Hepatocyte (in vitro differentiated cells): ENCODE measurements at regions not wholly inside any gene's neighbourhood (a gene's known extent, or its start where the extent isn't known, plus 50 kb on each side); places are given as distances from the start of the nearest gene placed in this dataset.

ENCODE experiments used
- DNase-seq: peaks from one replicate; pipeline ENCODE4 v3.0.0-alpha.2; 2016; ENCODE audit warnings: low spot score
- H2AFZ ChIP-seq: fragments of 200-600 bp; sonication (generic); 2 replicates; pipeline ENCODE4 v1.6.0; 2016; ENCODE audit warnings: antibody characterized with exemption, mild to moderate bottlenecking
- H3K27ac ChIP-seq: fragments of 200-600 bp; sonication (generic); 2 replicates; pipeline ENCODE4 v1.5.1; 2016; ENCODE audit warnings: mild to moderate bottlenecking
- H3K27me3 ChIP-seq: fragments of 200-600 bp; sonication (generic); 2 replicates; pipeline ENCODE4 v1.6.1; 2016
- H3K36me3 ChIP-seq: fragments of 200-600 bp; sonication (generic); replicated peaks from 2 replicates; pipeline ENCODE4 v1.5.1; 2016; ENCODE audit warnings: low read depth; ENCODE audit not compliant: insufficient read depth
- H3K4me1 ChIP-seq: fragments of 200-600 bp; sonication (generic); 2 replicates; pipeline ENCODE4 v1.5.1; 2016; ENCODE audit warnings: mild to moderate bottlenecking, moderate library complexity; ENCODE audit not compliant: insufficient read depth
- H3K4me2 ChIP-seq: fragments of 200-600 bp; sonication (generic); 2 replicates; pipeline ENCODE4 v1.6.0; 2016
- H3K4me3 ChIP-seq: fragments of 200-600 bp; sonication (generic); 2 replicates; pipeline ENCODE4 v1.5.1; 2016; ENCODE audit warnings: mild to moderate bottlenecking
- H3K79me2 ChIP-seq: fragments of 200-600 bp; sonication (generic); 2 replicates; pipeline ENCODE4 v1.6.0; 2017; ENCODE audit warnings: mild to moderate bottlenecking
- H3K9me2 ChIP-seq: fragments of 200-600 bp; sonication (generic); replicated peaks from 2 replicates; pipeline ENCODE4 v1.6.0; 2017; ENCODE audit warnings: mild to moderate bottlenecking; ENCODE audit not compliant: insufficient read depth
- H3K9me3 ChIP-seq: fragments of 200-600 bp; sonication (generic); 2 replicates; pipeline ENCODE4 v1.5.1; 2016; ENCODE audit warnings: low read depth, mild to moderate bottlenecking
- H4K20me1 ChIP-seq: fragments of 200-600 bp; sonication (generic); 2 replicates; pipeline ENCODE4 v1.6.0; 2016; ENCODE audit warnings: mild to moderate bottlenecking; ENCODE audit not compliant: insufficient read depth, poor library complexity, severe bottlenecking
- EZH2 ChIP-seq: fragments of 200-600 bp; sonication (generic); IDR thresholded peaks from 2 replicates; pipeline ENCODE4 v1.6.1; 2016; ENCODE audit warnings: antibody characterized with exemption, mild to moderate bottlenecking, borderline replicate concordance
- EZH2phosphoT487 ChIP-seq: fragments of 200-600 bp; sonication (generic); IDR thresholded peaks from one replicate; pipeline ENCODE4 v1.6.1; 2018; ENCODE audit warnings: antibody characterized with exemption, mild to moderate bottlenecking, low read depth, moderate library complexity; ENCODE audit not compliant: unreplicated experiment, severe bottlenecking
- WGBS: methylation state at CpG from one replicate; pipeline ENCODE4 v1.1.6; 2016; ENCODE audit warnings: low lambda C conversion rate; ENCODE audit errors: missing lambda C conversion rate; 5-methylcytosine and 5-hydroxymethylcytosine counted together
- TF ChIP-seq, protein P1 (sequence below): fragments of 200-600 bp; sonication (generic); IDR thresholded peaks from 2 replicates; pipeline ENCODE4 v1.5.1; 2016; ENCODE audit warnings: antibody characterized with exemption, mild to moderate bottlenecking; ENCODE audit not compliant: poor library complexity

DNA sequence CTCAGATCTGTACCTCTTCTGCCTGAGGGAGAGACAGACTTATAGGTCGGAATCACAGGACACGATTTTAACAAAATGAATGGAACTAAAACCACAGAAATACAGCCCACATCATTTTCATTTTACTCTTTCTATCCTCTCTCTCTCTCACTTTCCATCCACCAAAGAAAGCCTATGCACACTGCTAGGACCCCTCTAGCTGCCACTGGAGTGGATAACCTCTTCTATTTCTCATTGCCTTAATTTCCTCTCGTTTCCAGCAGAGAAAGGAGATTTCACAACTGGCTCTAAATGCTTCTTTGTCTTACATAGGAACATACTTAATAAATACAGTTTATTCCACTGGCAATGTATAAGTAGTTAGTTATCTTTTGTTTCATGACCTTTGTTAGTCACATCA, 867.8 kb upstream of the ADGRL4 start:
- no peaks in the 10 kb centered on the region for H3K9me3 ChIP-seq
- WGBS, result 89% methylated on average over 3 of the region's 3 CpGs
- TF ChIP-seq EZH2, result no peak
- no peak for TF ChIP-seq EZH2phosphoT487
- TF ChIP-seq, protein P1, sequence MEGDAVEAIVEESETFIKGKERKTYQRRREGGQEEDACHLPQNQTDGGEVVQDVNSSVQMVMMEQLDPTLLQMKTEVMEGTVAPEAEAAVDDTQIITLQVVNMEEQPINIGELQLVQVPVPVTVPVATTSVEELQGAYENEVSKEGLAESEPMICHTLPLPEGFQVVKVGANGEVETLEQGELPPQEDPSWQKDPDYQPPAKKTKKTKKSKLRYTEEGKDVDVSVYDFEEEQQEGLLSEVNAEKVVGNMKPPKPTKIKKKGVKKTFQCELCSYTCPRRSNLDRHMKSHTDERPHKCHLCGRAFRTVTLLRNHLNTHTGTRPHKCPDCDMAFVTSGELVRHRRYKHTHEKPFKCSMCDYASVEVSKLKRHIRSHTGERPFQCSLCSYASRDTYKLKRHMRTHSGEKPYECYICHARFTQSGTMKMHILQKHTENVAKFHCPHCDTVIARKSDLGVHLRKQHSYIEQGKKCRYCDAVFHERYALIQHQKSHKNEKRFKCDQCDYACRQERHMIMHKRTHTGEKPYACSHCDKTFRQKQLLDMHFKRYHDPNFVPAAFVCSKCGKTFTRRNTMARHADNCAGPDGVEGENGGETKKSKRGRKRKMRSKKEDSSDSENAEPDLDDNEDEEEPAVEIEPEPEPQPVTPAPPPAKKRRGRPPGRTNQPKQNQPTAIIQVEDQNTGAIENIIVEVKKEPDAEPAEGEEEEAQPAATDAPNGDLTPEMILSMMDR, result no peak
- no peak overlapping the region for H3K4me3 ChIP-seq
- H3K79me2 ChIP-seq, result no peaks in the 10 kb centered on the region
- H3K9me2 ChIP-seq, result no peaks in the 10 kb centered on the region
- no peak overlapping the region for H2AFZ ChIP-seq
- no peaks in the 10 kb centered on the region for H3K27me3 ChIP-seq
- H3K4me1 ChIP-seq, result no peaks in the 10 kb centered on the region
- no peak overlapping the region for H3K27ac ChIP-seq
- no peak for DNase-seq
- H3K36me3 ChIP-seq, result no peaks in the 10 kb centered on the region
- H3K4me2 ChIP-seq, result no peak overlapping the region
- H4K20me1 ChIP-seq, result no peaks in the 10 kb centered on the region

DNA sequence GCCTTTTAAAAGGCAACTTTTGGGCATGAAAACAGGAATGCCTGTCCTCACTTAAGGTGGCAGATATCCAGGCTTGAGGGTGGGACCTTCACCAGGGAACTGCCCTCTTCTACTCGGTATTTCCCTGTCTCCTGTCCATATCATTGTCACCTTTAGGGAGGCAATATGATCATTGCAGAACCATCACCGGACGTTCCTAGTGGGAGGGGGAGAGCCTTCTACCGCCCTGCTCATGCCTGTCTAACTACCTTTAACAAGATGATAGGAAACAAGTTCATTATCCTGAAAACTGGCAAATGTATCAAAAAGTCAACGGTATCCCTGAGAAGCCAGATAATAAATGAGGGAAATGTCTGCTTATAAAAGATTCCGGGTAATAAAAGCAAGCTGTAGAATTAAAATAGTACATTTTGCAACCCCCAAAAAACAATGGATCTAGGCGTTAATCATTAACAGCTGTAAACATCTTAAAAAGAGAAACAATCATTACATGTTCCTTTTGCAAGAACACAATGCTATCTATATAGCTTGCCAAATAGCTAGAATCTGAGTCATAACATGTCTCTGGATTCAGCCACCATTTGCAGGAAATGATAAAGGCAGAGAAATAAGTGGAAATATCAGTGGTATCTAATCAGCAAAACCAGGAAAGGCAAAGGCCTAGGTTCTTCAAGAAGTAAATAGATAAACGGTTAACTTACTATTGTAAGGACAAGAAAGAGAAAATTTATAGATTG, 852.9 kb upstream of the ADGRL4 start:
- H4K20me1 ChIP-seq, result no peaks in the 10 kb centered on the region
- TF ChIP-seq, protein P1, result no peak
- TF ChIP-seq EZH2 (no peak), EZH2phosphoT487 (no peak)
- WGBS, result 67% methylated on average over 8 of the region's 8 CpGs
- H3K4me1 ChIP-seq, result no peaks in the 10 kb centered on the region
- peak; percentile 7 for DNase-seq
- no peaks in the 10 kb centered on the region for H3K27me3 ChIP-seq
- no peaks in the 10 kb centered on the region for H3K36me3 ChIP-seq
- H3K9me2 ChIP-seq, result no peaks in the 10 kb centered on the region
- H3K4me3 ChIP-seq, result no peak overlapping the region
- H3K27ac ChIP-seq, result peak overlapping the region; percentile 21
- H3K9me3 ChIP-seq, result no peaks in the 10 kb centered on the region
- no peak overlapping the region for H2AFZ ChIP-seq
- no peak overlapping the region for H3K4me2 ChIP-seq
- no peaks in the 10 kb centered on the region for H3K79me2 ChIP-seq

DNA sequence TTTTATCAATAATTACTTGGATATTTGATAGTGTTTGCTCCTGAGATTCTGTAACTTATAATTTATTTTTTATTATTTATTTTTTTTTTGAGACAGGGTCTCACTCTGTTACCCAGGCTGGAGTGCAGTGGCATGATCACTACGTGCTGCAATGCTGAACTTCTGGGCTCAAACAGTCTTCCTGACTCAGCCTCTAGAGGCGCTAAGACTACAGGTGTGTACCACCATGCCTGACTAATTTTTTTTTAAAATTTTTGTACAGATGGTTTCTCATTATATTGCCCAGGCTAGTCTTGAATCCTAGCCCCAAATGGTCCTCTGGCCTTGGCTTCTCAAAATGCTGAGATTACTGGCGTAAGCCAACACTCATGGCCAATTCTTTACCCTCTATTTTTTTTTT, 845.5 kb upstream of the ADGRL4 start:
- Histone ChIP-seq H3K79me2 (no peaks in the 10 kb centered on the region), H3K9me2 (no peaks in the 10 kb centered on the region), H3K36me3 (no peaks in the 10 kb centered on the region), H3K9me3 (no peaks in the 10 kb centered on the region), H3K27ac (no peak overlapping the region), H3K4me2 (no peak overlapping the region), H3K27me3 (no peaks in the 10 kb centered on the region), H4K20me1 (no peaks in the 10 kb centered on the region), H3K4me3 (no peak overlapping the region), H2AFZ (no peak overlapping the region), H3K4me1 (no peaks in the 10 kb centered on the region)
- no peak for DNase-seq
- TF ChIP-seq EZH2phosphoT487 (no peak), EZH2 (no peak)
- TF ChIP-seq, protein P1, result peak; percentile 29
- 71% methylated on average over 3 of the region's 3 CpGs for WGBS

DNA sequence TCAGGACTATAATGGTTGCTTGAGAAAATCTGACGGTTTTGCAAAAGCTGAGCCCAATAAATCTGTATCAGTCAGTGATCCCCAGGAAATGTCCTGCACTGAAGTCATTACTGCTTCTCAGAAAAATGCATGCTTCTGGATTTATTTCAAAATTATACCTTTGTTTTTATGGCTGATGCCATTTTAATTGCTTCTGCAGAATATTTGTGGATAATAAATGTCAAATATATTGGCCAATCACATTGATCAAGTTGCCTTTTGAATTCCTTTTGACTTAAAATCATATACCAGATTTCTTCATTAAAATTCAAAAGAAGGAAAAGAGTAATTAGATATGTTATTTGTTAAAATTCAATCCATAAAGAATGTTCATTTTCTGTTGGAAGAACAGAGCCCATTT, 842.9 kb upstream of the ADGRL4 start:
- DNase-seq, result no peak
- H4K20me1 ChIP-seq, result no peaks in the 10 kb centered on the region
- no peak overlapping the region for H3K27ac ChIP-seq
- no peak overlapping the region for H3K4me3 ChIP-seq
- no peak overlapping the region for H2AFZ ChIP-seq
- no peaks in the 10 kb centered on the region for H3K79me2 ChIP-seq
- WGBS, result 91% methylated on average over 1 of the region's 1 CpG
- TF ChIP-seq, protein P1, result no peak
- no peak for TF ChIP-seq EZH2phosphoT487
- TF ChIP-seq EZH2, result no peak
- H3K36me3 ChIP-seq, result no peaks in the 10 kb centered on the region
- H3K27me3 ChIP-seq, result no peaks in the 10 kb centered on the region
- H3K4me1 ChIP-seq, result no peaks in the 10 kb centered on the region
- H3K9me3 ChIP-seq, result no peaks in the 10 kb centered on the region
- no peak overlapping the region for H3K4me2 ChIP-seq
- H3K9me2 ChIP-seq, result no peaks in the 10 kb centered on the region
